HPDE6-E6E7 (cell line): ENCODE measurements at regions not wholly inside any gene's neighbourhood (a gene's known extent, or its start where the extent isn't known, plus 50 kb on each side); places are given as distances from the start of the nearest gene placed in this dataset.
"Not testable (repeated sequence)": the region's sequence is repeated elsewhere in the genome, so short reads cannot be mapped to it uniquely, and the experiment has no call there.

Source experiments
- DNase-seq: peaks from one replicate; pipeline ENCODE4 v3.0.0; 2011; ENCODE audit warnings: missing footprints; ENCODE audit errors: extremely low spot score

- DNase-seq: no peak
Measured at GRCh38 chr3:184477940-184478339, 83.6 kb upstream of the EPHB3 start.

- DNase-seq: no peak
Measured at GRCh38 chr3:184479426-184480126, 82.0 kb upstream of the EPHB3 start.

- no peak for DNase-seq
Measured at GRCh38 chr3:184480831-184481230, 80.8 kb upstream of the EPHB3 start.

- no peak for DNase-seq
Measured at GRCh38 chr3:184481984-184482671, 79.5 kb upstream of the EPHB3 start.

- no peak for DNase-seq
Measured at GRCh38 chr3:184485241-184485640, 76.3 kb upstream of the EPHB3 start.

- DNase-seq: no peak
Measured at GRCh38 chr3:184485906-184486305, 75.7 kb upstream of the EPHB3 start.

GRCh38 chr3:184486614-184487013, 75.0 kb upstream of the EPHB3 start:
- DNase-seq: no peak

- no peak for DNase-seq
Measured at GRCh38 chr3:184488577-184488976, 73.0 kb upstream of the EPHB3 start.

- no peak for DNase-seq
Measured at GRCh38 chr3:184489268-184489841, 72.2 kb upstream of the EPHB3 start.

- no peak for DNase-seq
Measured at GRCh38 chr3:184491011-184491576, 70.5 kb upstream of the EPHB3 start.

GRCh38 chr3:184491867-184492615, 69.5 kb upstream of the EPHB3 start:
- no peak for DNase-seq

GRCh38 chr3:184496933-184497332, 64.7 kb upstream of the EPHB3 start:
- DNase-seq: no peak

GRCh38 chr3:184497804-184498203, 63.8 kb upstream of the EPHB3 start:
- DNase-seq: no peak

- no peak for DNase-seq
Measured at GRCh38 chr3:184498986-184499606, 62.5 kb upstream of the EPHB3 start.

GRCh38 chr3:184500344-184500923, 61.2 kb upstream of the EPHB3 start:
- no peak for DNase-seq

GRCh38 chr3:184502123-184502667, 59.4 kb upstream of the EPHB3 start:
- DNase-seq: no peak

GRCh38 chr3:184502841-184503240, 58.7 kb upstream of the EPHB3 start:
- not testable (repeated sequence) for DNase-seq

- no peak for DNase-seq
Measured at GRCh38 chr3:184503647-184504046, 57.9 kb upstream of the EPHB3 start.

- no peak for DNase-seq
Measured at GRCh38 chr3:184505076-184505878, 56.3 kb upstream of the EPHB3 start.

GRCh38 chr3:184506561-184506991, 55.0 kb upstream of the EPHB3 start:
- no peak for DNase-seq
